ENCODE measurements at regions not wholly inside any gene's neighbourhood (a gene's known extent, or its start where the extent isn't known, plus 50 kb on each side); places are given as distances from the start of the nearest gene placed in this dataset.

GRCh38 chr2:12221584-12221983 lies 475.2 kb downstream of the LPIN1 start:
- no peak for DNase-seq

GRCh38 chr2:12222554-12222953 lies 476.1 kb downstream of the LPIN1 start:
- no peak for DNase-seq

GRCh38 chr2:12223732-12224131 lies 477.3 kb downstream of the LPIN1 start:
- DNase-seq, result no peak

- no peak for DNase-seq
Measured at GRCh38 chr2:12226653-12227052, 480.2 kb downstream of the LPIN1 start.

- DNase-seq, result no peak
Measured at GRCh38 chr2:12227941-12228608, 481.6 kb downstream of the LPIN1 start.

GRCh38 chr2:12231288-12231687 lies 484.9 kb downstream of the LPIN1 start:
- DNase-seq, result no peak

- no peak for DNase-seq
Measured at GRCh38 chr2:12232876-12233275, 483.9 kb upstream of the TRIB2 start.

- no peak for DNase-seq
Measured at GRCh38 chr2:12236136-12236844, 480.4 kb upstream of the TRIB2 start.

GRCh38 chr2:12240206-12240605 lies 476.5 kb upstream of the TRIB2 start:
- no peak for DNase-seq

- DNase-seq, result no peak
Measured at GRCh38 chr2:12243381-12243780, 473.4 kb upstream of the TRIB2 start.

GRCh38 chr2:12244070-12244469 lies 472.7 kb upstream of the TRIB2 start:
- no peak for DNase-seq

- no peak for DNase-seq
Measured at GRCh38 chr2:12251121-12251520, 465.6 kb upstream of the TRIB2 start.

- no peak for DNase-seq
Measured at GRCh38 chr2:12251749-12252148, 465.0 kb upstream of the TRIB2 start.

- no peak for DNase-seq
Measured at GRCh38 chr2:12253167-12253778, 463.5 kb upstream of the TRIB2 start.

GRCh38 chr2:12254280-12254860 lies 462.4 kb upstream of the TRIB2 start:
- no peak for DNase-seq

GRCh38 chr2:12256206-12256605 lies 460.5 kb upstream of the TRIB2 start:
- no peak for DNase-seq

GRCh38 chr2:12257476-12257875 lies 459.3 kb upstream of the TRIB2 start:
- DNase-seq, result no peak

GRCh38 chr2:12259493-12259892 lies 457.2 kb upstream of the TRIB2 start:
- DNase-seq, result no peak

GRCh38 chr2:12261986-12262680 lies 454.6 kb upstream of the TRIB2 start:
- no peak for DNase-seq

- DNase-seq, result no peak
Measured at GRCh38 chr2:12262681-12263436, 453.9 kb upstream of the TRIB2 start.

- no peak for DNase-seq
Measured at GRCh38 chr2:12263730-12264129, 453.0 kb upstream of the TRIB2 start.

- DNase-seq, result no peak
Measured at GRCh38 chr2:12264146-12264545, 452.6 kb upstream of the TRIB2 start.

GRCh38 chr2:12265646-12266045 lies 451.1 kb upstream of the TRIB2 start:
- DNase-seq, result no peak

All from NCI-H1930 (cell line).